ENCODE measurements at regions not wholly inside any gene's neighbourhood (a gene's known extent, or its start where the extent isn't known, plus 50 kb on each side); places are given as distances from the start of the nearest gene placed in this dataset.

GRCh38 chr11:37115963-37116362 lies 517.9 kb upstream of the RAG2 start:
- intact Hi-C loops (cut with micrococcal nuclease) = no loop called here
- TF ChIP-seq, protein P1, sequence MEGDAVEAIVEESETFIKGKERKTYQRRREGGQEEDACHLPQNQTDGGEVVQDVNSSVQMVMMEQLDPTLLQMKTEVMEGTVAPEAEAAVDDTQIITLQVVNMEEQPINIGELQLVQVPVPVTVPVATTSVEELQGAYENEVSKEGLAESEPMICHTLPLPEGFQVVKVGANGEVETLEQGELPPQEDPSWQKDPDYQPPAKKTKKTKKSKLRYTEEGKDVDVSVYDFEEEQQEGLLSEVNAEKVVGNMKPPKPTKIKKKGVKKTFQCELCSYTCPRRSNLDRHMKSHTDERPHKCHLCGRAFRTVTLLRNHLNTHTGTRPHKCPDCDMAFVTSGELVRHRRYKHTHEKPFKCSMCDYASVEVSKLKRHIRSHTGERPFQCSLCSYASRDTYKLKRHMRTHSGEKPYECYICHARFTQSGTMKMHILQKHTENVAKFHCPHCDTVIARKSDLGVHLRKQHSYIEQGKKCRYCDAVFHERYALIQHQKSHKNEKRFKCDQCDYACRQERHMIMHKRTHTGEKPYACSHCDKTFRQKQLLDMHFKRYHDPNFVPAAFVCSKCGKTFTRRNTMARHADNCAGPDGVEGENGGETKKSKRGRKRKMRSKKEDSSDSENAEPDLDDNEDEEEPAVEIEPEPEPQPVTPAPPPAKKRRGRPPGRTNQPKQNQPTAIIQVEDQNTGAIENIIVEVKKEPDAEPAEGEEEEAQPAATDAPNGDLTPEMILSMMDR (IDR thresholded peaks at IDR 0.05; ENCODE audit: borderline replicate concordance) = no peak
- H3K9me3 ChIP-seq (replicated peaks) = no peaks in the 10 kb centered on the region
- DNase-seq = no peak
- H3K4me1 ChIP-seq = no peaks in the 10 kb centered on the region
- no peaks in the 10 kb centered on the region for H3K36me3 ChIP-seq
- H3K27ac ChIP-seq (replicated peaks) = no peak overlapping the region
- H3K27me3 ChIP-seq (ENCODE audit: low read depth) = no peaks in the 10 kb centered on the region
- H3K4me3 ChIP-seq = no peak overlapping the region

DNA sequence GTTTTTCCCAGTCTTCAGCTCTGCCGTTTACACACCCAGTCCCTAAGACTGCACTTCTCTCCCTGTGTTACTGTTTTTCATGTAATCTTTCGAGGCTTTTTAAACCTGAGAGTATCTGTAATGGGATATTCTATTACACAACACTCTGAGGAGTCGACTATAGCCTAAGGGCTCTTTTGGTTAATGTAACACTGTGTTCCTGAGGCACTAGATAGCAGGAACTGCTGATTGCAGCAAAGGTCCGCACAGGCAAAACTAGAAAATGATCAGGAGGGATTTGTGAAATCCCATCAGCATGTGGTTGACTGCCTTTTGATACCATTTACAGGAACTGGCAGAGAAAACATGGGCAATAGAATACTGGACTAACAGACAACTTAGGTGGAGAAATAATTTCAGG lies 512.3 kb upstream of the RAG2 start:
- Histone ChIP-seq H3K4me1 (no peaks in the 10 kb centered on the region), H3K27ac (replicated peaks) (no peak overlapping the region), H3K4me3 (no peak overlapping the region), H3K9me3 (replicated peaks) (no peaks in the 10 kb centered on the region), H3K36me3 (no peaks in the 10 kb centered on the region), H3K27me3 (ENCODE audit: low read depth) (no peaks in the 10 kb centered on the region)
- intact Hi-C loops (cut with micrococcal nuclease) = no loop called here
- TF ChIP-seq, protein P1 (IDR thresholded peaks at IDR 0.05; ENCODE audit: borderline replicate concordance) = no peak
- DNase-seq = no peak

DNA sequence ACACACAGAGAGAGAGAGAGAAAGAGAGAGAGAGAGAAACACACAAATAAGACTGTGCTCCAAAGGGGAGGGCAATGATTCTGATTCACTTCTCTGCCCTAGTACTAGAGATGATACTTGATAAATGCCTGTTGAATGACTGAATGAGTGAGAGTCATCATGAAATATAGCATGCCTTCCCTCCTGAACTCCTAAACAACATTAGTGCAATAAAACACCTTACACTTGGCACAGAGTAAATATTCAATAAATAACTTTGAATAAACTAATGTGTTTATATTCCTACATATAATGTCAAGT lies 511.2 kb upstream of the RAG2 start:
- Histone ChIP-seq H3K36me3 (no peaks in the 10 kb centered on the region), H3K4me3 (no peak overlapping the region), H3K27ac (replicated peaks) (no peak overlapping the region), H3K4me1 (no peaks in the 10 kb centered on the region), H3K27me3 (ENCODE audit: low read depth) (no peaks in the 10 kb centered on the region), H3K9me3 (replicated peaks) (no peaks in the 10 kb centered on the region)
- no peak for DNase-seq
- intact Hi-C loops (cut with micrococcal nuclease) = no loop called here
- TF ChIP-seq, protein P1 (IDR thresholded peaks at IDR 0.05; ENCODE audit: borderline replicate concordance) = no peak

DNA sequence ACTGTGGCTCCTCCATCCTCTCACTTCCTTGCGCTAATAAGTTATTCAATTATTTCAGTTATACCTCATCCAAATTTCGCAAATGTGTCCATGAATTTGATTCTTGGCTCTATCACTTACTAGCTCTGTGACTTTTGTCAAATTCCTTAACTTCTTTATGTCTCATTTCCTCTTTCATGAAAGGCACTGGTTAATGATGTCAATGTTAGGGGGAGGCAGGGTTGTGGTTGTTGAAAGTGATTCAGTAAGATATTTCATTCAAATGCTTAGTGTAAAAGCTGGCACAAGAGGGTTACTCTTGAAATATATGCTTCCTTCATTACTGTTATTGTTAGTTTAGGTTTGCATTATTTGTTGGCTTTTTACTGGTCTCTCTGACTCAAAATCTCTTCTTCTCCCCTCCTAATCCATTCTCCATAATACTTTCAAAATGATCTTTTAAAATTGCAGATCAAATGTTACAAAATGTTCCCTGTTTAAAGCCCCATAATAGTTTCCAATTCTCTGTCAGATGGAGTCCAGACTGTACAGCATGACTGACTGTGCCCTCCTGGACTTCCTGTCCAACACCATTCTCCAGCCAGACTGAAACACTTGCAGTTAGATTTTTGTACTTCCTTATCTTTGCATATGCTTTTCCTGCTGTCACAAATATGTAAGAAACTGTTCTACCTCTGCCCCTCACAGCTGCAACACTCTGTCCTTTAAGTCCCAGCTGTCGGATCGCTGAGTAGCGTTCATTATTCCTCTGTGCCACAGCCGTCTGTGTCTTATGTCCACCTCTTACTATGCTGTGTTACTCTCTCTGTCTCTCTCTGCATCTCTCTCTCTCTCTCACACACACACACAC lies 510.6 kb upstream of the RAG2 start:
- Histone ChIP-seq H3K27ac (replicated peaks) (no peak overlapping the region), H3K4me3 (no peak overlapping the region), H3K27me3 (ENCODE audit: low read depth) (no peaks in the 10 kb centered on the region), H3K4me1 (no peaks in the 10 kb centered on the region), H3K36me3 (no peaks in the 10 kb centered on the region), H3K9me3 (replicated peaks) (no peaks in the 10 kb centered on the region)
- TF ChIP-seq, protein P1 (IDR thresholded peaks at IDR 0.05; ENCODE audit: borderline replicate concordance) = no peak
- intact Hi-C loops (cut with micrococcal nuclease) = no loop called here
- DNase-seq = no peak

GRCh38 chr11:37107831-37108230 lies 509.8 kb upstream of the RAG2 start:
- Histone ChIP-seq H3K36me3 (no peaks in the 10 kb centered on the region), H3K9me3 (replicated peaks) (no peaks in the 10 kb centered on the region), H3K4me1 (no peaks in the 10 kb centered on the region), H3K4me3 (no peak overlapping the region), H3K27me3 (ENCODE audit: low read depth) (no peaks in the 10 kb centered on the region), H3K27ac (replicated peaks) (no peak overlapping the region)
- TF ChIP-seq, protein P1 (IDR thresholded peaks at IDR 0.05; ENCODE audit: borderline replicate concordance) = no peak
- no peak for DNase-seq
- intact Hi-C loops (cut with micrococcal nuclease) = no loop called here

Measured in left ventricle myocardium inferior (tissue), 1 donor.